ENCODE measurements at regions not wholly inside any gene's neighbourhood (a gene's known extent, or its start where the extent isn't known, plus 50 kb on each side); places are given as distances from the start of the nearest gene placed in this dataset.

DNA sequence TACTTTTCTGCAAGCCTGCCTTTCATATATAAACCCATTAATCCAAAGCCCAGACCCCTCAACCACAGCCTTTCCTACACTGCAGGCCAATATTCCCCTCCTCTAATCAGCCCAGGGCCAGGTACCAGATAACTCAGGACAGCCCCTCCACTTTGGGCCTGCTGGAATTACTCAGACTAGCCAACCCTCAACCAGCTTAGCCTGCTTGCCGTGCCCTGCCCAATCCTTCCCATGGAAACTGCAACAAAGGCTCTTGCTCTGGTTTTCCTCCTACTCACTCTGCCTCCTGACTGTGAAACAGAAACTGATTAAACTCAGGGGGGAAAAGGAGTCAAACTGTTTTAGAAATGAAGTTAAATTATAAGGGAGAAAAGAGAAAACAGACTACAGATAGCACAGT, 248.1 kb downstream of the KLF13 start:
- TF ChIP-seq TAF1 (IDR thresholded peaks at IDR 0.05; ENCODE audit: borderline replicate concordance, insufficient read depth, low read length) (no peak), POLR2AphosphoS5 (IDR thresholded peaks at IDR 0.05; ENCODE audit: low read depth, low read length) (no peak), SIN3A (IDR thresholded peaks at IDR 0.05; ENCODE audit: borderline replicate concordance, insufficient read depth, low read length) (no peak)
- TF ChIP-seq, protein P1, sequence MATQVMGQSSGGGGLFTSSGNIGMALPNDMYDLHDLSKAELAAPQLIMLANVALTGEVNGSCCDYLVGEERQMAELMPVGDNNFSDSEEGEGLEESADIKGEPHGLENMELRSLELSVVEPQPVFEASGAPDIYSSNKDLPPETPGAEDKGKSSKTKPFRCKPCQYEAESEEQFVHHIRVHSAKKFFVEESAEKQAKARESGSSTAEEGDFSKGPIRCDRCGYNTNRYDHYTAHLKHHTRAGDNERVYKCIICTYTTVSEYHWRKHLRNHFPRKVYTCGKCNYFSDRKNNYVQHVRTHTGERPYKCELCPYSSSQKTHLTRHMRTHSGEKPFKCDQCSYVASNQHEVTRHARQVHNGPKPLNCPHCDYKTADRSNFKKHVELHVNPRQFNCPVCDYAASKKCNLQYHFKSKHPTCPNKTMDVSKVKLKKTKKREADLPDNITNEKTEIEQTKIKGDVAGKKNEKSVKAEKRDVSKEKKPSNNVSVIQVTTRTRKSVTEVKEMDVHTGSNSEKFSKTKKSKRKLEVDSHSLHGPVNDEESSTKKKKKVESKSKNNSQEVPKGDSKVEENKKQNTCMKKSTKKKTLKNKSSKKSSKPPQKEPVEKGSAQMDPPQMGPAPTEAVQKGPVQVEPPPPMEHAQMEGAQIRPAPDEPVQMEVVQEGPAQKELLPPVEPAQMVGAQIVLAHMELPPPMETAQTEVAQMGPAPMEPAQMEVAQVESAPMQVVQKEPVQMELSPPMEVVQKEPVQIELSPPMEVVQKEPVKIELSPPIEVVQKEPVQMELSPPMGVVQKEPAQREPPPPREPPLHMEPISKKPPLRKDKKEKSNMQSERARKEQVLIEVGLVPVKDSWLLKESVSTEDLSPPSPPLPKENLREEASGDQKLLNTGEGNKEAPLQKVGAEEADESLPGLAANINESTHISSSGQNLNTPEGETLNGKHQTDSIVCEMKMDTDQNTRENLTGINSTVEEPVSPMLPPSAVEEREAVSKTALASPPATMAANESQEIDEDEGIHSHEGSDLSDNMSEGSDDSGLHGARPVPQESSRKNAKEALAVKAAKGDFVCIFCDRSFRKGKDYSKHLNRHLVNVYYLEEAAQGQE (IDR thresholded peaks at IDR 0.05; ENCODE audit: insufficient read depth in 1 of 2, low read depth in 2 of 2, low read length in 2 of 2): no peak

Data from PFSK-1 (cell line).